Neural cell (in vitro differentiated cells): ENCODE measurements at regions not wholly inside any gene's neighbourhood (a gene's known extent, or its start where the extent isn't known, plus 50 kb on each side); places are given as distances from the start of the nearest gene placed in this dataset.

Source experiments
- H2AFZ ChIP-seq: fragments of 200-600, 300-800 bp; sonication (generic), shearing (Covaris generic); 2 replicates; pipeline ENCODE4 v1.6.0; 2014; ENCODE audit warnings: low read depth, mild to moderate bottlenecking, antibody characterized with exemption, low read length, moderate library complexity
- H3F3A ChIP-seq: fragments of 200-600 bp; shearing (Covaris generic); 2 replicates; pipeline ENCODE4 v1.6.1; 2016; ENCODE audit warnings: mild to moderate bottlenecking, moderate library complexity, mixed read lengths, antibody characterized with exemption, low read length; ENCODE audit not compliant: insufficient read depth, poor library complexity, severe bottlenecking
- H3K27ac ChIP-seq: fragments of 200-600, 300-800 bp; sonication (generic), shearing (Covaris generic); 2 replicates; pipeline ENCODE4 v1.5.1; 2014; ENCODE audit warnings: mild to moderate bottlenecking, low read length, moderate library complexity
- H3K27me3 ChIP-seq: fragments of 300-800, 200-600 bp; sonication (generic), shearing (Covaris generic); 2 replicates; pipeline ENCODE4 v1.6.0; 2014; ENCODE audit warnings: mild to moderate bottlenecking, low read depth, low read length, moderate library complexity; ENCODE audit not compliant: insufficient read depth
- H3K36me3 ChIP-seq: fragments of 300-800, 200-600 bp; sonication (generic), shearing (Covaris generic); 2 replicates; pipeline ENCODE4 v1.5.1; 2014; ENCODE audit warnings: mild to moderate bottlenecking, antibody characterized with exemption, low read length, moderate library complexity; ENCODE audit not compliant: insufficient read depth
- H3K4me2 ChIP-seq: fragments of 300-800, 200-600 bp; sonication (generic), shearing (Covaris generic); 2 replicates; pipeline ENCODE4 v1.6.0; 2014; ENCODE audit warnings: mild to moderate bottlenecking, low read length
- H3K4me3 ChIP-seq: fragments of 300-800, 200-600 bp; sonication (generic), shearing (Covaris generic); 2 replicates; pipeline ENCODE4 v1.5.1; 2014; ENCODE audit warnings: mild to moderate bottlenecking, low read length, moderate library complexity
- H3K79me2 ChIP-seq: fragments of 200-600 bp; shearing (Covaris generic); replicated peaks from 2 replicates; pipeline ENCODE4 v1.6.0; 2014; ENCODE audit warnings: mild to moderate bottlenecking, low read length, moderate library complexity; ENCODE audit not compliant: insufficient read depth
- H3K9ac ChIP-seq: fragments of 300-800, 200-600 bp; sonication (generic), shearing (Covaris generic); 2 replicates; pipeline ENCODE4 v1.6.1; 2016; ENCODE audit warnings: mild to moderate bottlenecking, low read length, mixed read lengths
- H3K9me2 ChIP-seq: fragments of 200-600 bp; shearing (Covaris generic); 2 replicates; pipeline ENCODE4 v1.6.1; 2016; ENCODE audit warnings: mild to moderate bottlenecking, low read length, mixed read lengths; ENCODE audit not compliant: insufficient read depth
- H3K9me3 ChIP-seq: fragments of 200-600, 300-800 bp; sonication (generic), shearing (Covaris generic); 2 replicates; pipeline ENCODE4 v1.6.1; 2016; ENCODE audit warnings: mild to moderate bottlenecking, mixed run types, low read length, moderate library complexity, mixed read lengths
- H4K20me1 ChIP-seq: fragments of 200-600 bp; shearing (Covaris generic); 2 replicates; pipeline ENCODE4 v1.6.1; 2016; ENCODE audit warnings: mild to moderate bottlenecking, mixed run types; ENCODE audit not compliant: insufficient read depth
- CTCF ChIP-seq: fragments of 450-650 bp; IDR thresholded peaks from 2 replicates; pipeline ENCODE4 v1.5.1; 2014; ENCODE audit warnings: antibody characterized with exemption, mild to moderate bottlenecking, moderate library complexity; ENCODE audit not compliant: poor library complexity, severe bottlenecking
- EP300 ChIP-seq: fragments of 450-650 bp; conservative IDR thresholded peaks from 2 replicates; pipeline ENCODE4 v1.6.1; 2014; ENCODE audit warnings: antibody characterized with exemption, mild to moderate bottlenecking, moderate library complexity; ENCODE audit not compliant: poor library complexity, severe bottlenecking
- EZH2 ChIP-seq: fragments of 200-600, 300-800 bp; shearing (Covaris generic), sonication (generic); IDR thresholded peaks from 2 replicates; pipeline ENCODE4 v1.6.1; 2014; ENCODE audit warnings: antibody characterized with exemption, low read length, borderline replicate concordance, mild to moderate bottlenecking; ENCODE audit not compliant: insufficient read depth, poor library complexity, severe bottlenecking
- MXI1 ChIP-seq: fragments of 450-650 bp; conservative IDR thresholded peaks from 2 replicates; pipeline ENCODE4 v1.6.1; 2014; ENCODE audit warnings: antibody characterized with exemption, mild to moderate bottlenecking; ENCODE audit not compliant: poor library complexity, severe bottlenecking
- POLR2AphosphoS5 ChIP-seq: IDR thresholded peaks from 2 replicates; pipeline ENCODE4 v1.6.1; 2012
- RAD21 ChIP-seq: fragments of 450-650 bp; conservative IDR thresholded peaks from 2 replicates; pipeline ENCODE4 v1.6.1; 2014; ENCODE audit warnings: antibody characterized with exemption, mild to moderate bottlenecking, moderate library complexity
- REST ChIP-seq: IDR thresholded peaks from 2 replicates; pipeline ENCODE4 v1.6.1; 2012; ENCODE audit warnings: borderline replicate concordance
- SMC3 ChIP-seq: fragments of 450-650 bp; conservative IDR thresholded peaks from 2 replicates; pipeline ENCODE4 v1.6.1; 2014; ENCODE audit warnings: antibody characterized with exemption, mild to moderate bottlenecking, moderate library complexity; ENCODE audit not compliant: poor library complexity
- TAF1 ChIP-seq: IDR thresholded peaks from 2 replicates; pipeline ENCODE4 v1.6.1; 2012; ENCODE audit warnings: low read depth

- Histone ChIP-seq H3K9me2 (no peaks in the 10 kb centered on the region), H3F3A (no peaks in the 10 kb centered on the region), H3K36me3 (no peaks in the 10 kb centered on the region), H3K27me3 (no peaks in the 10 kb centered on the region), H3K79me2 (no peaks in the 10 kb centered on the region), H3K4me3 (no peak overlapping the region), H3K4me2 (no peak overlapping the region), H4K20me1 (no peaks in the 10 kb centered on the region), H3K27ac (no peak overlapping the region), H3K9ac (no peak overlapping the region), H2AFZ (no peak overlapping the region), H3K9me3 (no peaks in the 10 kb centered on the region)
- TF ChIP-seq RAD21 (no peak), POLR2AphosphoS5 (no peak), SMC3 (no peak), TAF1 (no peak), EZH2 (no peak), MXI1 (no peak), EP300 (no peak), REST (no peak), CTCF (no peak)
Measured at GRCh38 chr4:159429693-159430035, 326.8 kb downstream of the RAPGEF2 start.

- no peak overlapping the region for H3K4me2 ChIP-seq
- no peak overlapping the region for H2AFZ ChIP-seq
- TF ChIP-seq EP300 (no peak), POLR2AphosphoS5 (no peak), RAD21 (no peak), EZH2 (no peak), TAF1 (no peak), MXI1 (no peak), CTCF (no peak), REST (no peak), SMC3 (no peak)
- no peak overlapping the region for H3K4me3 ChIP-seq
- no peaks in the 10 kb centered on the region for H3K27me3 ChIP-seq
- no peaks in the 10 kb centered on the region for H3K9me3 ChIP-seq
- H3F3A ChIP-seq, result no peaks in the 10 kb centered on the region
- no peaks in the 10 kb centered on the region for H3K36me3 ChIP-seq
- H3K9me2 ChIP-seq, result no peaks in the 10 kb centered on the region
- no peaks in the 10 kb centered on the region for H3K79me2 ChIP-seq
- no peaks in the 10 kb centered on the region for H4K20me1 ChIP-seq
- no peak overlapping the region for H3K9ac ChIP-seq
- H3K27ac ChIP-seq, result no peak overlapping the region
Measured at GRCh38 chr4:159430896-159431295, 328.0 kb downstream of the RAPGEF2 start.
